Choroid plexus epithelial cell (primary cell): ENCODE measurements at regions not wholly inside any gene's neighbourhood (a gene's known extent, or its start where the extent isn't known, plus 50 kb on each side); places are given as distances from the start of the nearest gene placed in this dataset.

Source experiments
- DNase-seq: peaks from one replicate; pipeline ENCODE4 v3.0.0-alpha.2; 2010; ENCODE audit warnings: low read depth
- H3K4me3 ChIP-seq: 2 replicates; pipeline ENCODE4 v1.5.1; 2011; ENCODE audit warnings: low read depth, mild to moderate bottlenecking, control low read depth, low read length, moderate library complexity
- TF ChIP-seq, protein P1 (sequence below): conservative IDR thresholded peaks from 2 replicates; pipeline ENCODE4 v1.5.1; 2011; ENCODE audit warnings: low read depth, mild to moderate bottlenecking, control low read depth, inconsistent platforms, low read length, moderate library complexity

- no peak overlapping the region for H3K4me3 ChIP-seq
- DNase-seq, result no peak
- TF ChIP-seq, protein P1, sequence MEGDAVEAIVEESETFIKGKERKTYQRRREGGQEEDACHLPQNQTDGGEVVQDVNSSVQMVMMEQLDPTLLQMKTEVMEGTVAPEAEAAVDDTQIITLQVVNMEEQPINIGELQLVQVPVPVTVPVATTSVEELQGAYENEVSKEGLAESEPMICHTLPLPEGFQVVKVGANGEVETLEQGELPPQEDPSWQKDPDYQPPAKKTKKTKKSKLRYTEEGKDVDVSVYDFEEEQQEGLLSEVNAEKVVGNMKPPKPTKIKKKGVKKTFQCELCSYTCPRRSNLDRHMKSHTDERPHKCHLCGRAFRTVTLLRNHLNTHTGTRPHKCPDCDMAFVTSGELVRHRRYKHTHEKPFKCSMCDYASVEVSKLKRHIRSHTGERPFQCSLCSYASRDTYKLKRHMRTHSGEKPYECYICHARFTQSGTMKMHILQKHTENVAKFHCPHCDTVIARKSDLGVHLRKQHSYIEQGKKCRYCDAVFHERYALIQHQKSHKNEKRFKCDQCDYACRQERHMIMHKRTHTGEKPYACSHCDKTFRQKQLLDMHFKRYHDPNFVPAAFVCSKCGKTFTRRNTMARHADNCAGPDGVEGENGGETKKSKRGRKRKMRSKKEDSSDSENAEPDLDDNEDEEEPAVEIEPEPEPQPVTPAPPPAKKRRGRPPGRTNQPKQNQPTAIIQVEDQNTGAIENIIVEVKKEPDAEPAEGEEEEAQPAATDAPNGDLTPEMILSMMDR, result no peak
These were observed 96.2 kb upstream of the MEOX2 start for GRCh38 chr7:15782656-15783055.

DNA sequence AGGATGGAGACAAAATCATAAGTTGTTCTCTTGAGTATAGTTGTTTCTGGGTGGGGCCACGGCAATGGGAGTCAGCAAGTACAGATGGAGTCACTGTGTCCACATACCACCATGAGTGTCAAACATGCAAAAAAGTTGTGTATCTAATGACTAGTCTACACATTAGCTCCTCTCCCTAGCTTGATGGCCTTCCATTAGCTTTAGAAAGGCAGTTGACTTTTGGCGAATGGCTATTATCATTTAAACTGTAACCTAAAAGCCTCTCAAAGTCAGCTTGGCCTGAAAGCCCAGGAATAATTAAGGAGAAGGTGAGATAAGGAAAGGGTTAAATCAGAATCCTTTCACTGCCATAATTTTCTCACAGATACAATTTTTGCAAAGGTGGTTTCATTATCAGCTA is 95.5 kb upstream of the MEOX2 start:
- TF ChIP-seq, protein P1, result no peak
- H3K4me3 ChIP-seq, result no peak overlapping the region
- DNase-seq, result no peak

- TF ChIP-seq, protein P1, result no peak
- no peak overlapping the region for H3K4me3 ChIP-seq
- DNase-seq, result peak; percentile 71
These were observed 93.8 kb upstream of the MEOX2 start for GRCh38 chr7:15780271-15780670.

DNA sequence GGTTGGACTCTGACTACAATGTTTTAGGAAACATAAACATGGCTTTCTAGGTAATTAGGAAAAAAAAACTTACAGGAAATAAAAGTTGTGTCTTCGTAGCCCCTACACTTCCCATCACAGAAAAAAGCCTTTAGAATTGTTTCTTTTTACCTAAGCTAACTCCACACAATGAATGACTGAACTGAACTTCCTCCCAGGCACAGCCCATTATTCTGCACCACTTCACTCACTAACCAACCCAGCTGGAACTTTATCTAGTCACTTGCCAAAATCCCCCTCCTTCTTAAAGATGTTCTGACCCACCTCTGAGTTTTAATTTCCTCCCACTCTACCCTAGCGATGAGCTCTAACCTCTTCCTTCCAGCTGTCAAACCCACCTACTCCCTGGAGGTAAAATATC is 91.7 kb upstream of the MEOX2 start:
- no peak for DNase-seq
- TF ChIP-seq, protein P1, result no peak
- no peak overlapping the region for H3K4me3 ChIP-seq

- DNase-seq, result no peak
These were observed 79.3 kb upstream of the MEOX2 start for GRCh38 chr7:15765753-15766152.

DNA sequence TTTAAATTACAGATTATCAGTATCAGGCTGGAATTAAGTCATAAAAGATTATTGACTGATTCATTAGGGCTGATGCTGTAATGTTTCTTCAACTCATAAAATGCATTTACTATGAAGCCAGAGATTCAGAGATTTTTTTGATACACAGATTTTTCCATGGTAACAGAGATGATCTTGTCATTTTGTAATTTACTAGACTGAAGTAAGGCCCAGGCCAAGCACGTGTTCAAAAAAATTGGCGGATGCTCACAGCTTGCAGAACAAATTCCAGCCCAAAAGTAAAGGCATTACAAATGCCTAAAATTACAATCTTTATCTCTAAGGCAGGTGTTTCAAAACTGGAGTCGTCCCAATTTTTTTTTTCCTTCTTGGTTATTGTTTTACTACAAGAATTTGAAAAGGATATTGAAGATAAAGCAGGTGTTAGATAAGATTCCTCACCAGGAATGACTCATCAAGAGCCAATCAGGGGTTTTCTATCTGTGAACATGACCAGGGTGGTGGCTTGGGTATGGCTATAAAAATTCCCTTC is 78.4 kb upstream of the MEOX2 start:
- no peak overlapping the region for H3K4me3 ChIP-seq
- DNase-seq, result no peak
- TF ChIP-seq, protein P1, result no peak

More at GRCh38 chr7:15765753-15766152, 79.3 kb upstream of the MEOX2 start:
- TF ChIP-seq, protein P1, result no peak
- no peak overlapping the region for H3K4me3 ChIP-seq

DNA sequence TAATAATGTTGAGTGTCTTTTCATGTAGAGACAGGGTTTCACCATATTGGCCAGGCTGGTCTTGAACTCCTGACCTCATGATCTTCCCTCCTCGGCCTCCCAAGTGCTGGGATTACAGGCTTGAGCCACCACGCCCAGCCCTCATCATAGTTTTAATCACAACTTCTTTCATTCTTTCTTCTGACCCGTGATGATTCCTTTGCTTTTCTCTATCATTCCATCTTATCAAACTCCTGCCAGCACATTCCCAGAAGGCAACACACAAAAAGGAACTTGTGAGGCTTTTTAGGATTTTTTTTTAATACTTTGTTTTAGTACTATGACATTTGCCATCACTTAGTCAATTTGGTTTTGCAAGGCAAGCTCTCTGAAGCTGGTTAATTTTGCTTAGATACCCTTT is 77.5 kb upstream of the MEOX2 start:
- TF ChIP-seq, protein P1, result no peak
- DNase-seq, result no peak
- H3K4me3 ChIP-seq, result no peak overlapping the region
